Bronchial epithelial cell (primary cell): ENCODE measurements at regions not wholly inside any gene's neighbourhood (a gene's known extent, or its start where the extent isn't known, plus 50 kb on each side); places are given as distances from the start of the nearest gene placed in this dataset.
"Not testable (repeated sequence)": the region's sequence is repeated elsewhere in the genome, so short reads cannot be mapped to it uniquely, and the experiment has no call there.

Experiments
- DNase-seq: peaks from one replicate; pipeline ENCODE4 v3.0.0-alpha.2; 2010; ENCODE audit warnings: low read depth
- FAIRE-seq: peaks from 2 replicates; lab custom pipeline; 2011; peaks lifted over from hg19 to GRCh38; lab: Jason Lieb, UNC
- H3K27me3 ChIP-seq: 2 replicates; pipeline ENCODE4 v1.5.1; 2011; ENCODE audit warnings: low read length; ENCODE audit not compliant: control insufficient read depth, insufficient read depth
- H3K36me3 ChIP-seq: 2 replicates; pipeline ENCODE4 v1.5.1; 2011; ENCODE audit warnings: low read length; ENCODE audit not compliant: control insufficient read depth, insufficient read depth
- H3K4me3 ChIP-seq: 2 replicates; pipeline ENCODE4 v1.5.1; 2011; ENCODE audit warnings: mild to moderate bottlenecking, low read depth, low read length, control low read depth
- CTCF ChIP-seq: IDR thresholded peaks from 2 replicates; pipeline ENCODE4 v1.5.1; 2011; ENCODE audit warnings: mild to moderate bottlenecking, moderate library complexity, low read length, control low read depth, inconsistent platforms; ENCODE audit not compliant: insufficient read depth, severe bottlenecking

- no peak for TF ChIP-seq CTCF
- Histone ChIP-seq H3K27me3 (peaks cover 5% of the 10 kb centered on the region), H3K4me3 (no peak overlapping the region), H3K36me3 (no peaks in the 10 kb centered on the region)
- no peak for DNase-seq
- FAIRE-seq = no peak
These were observed 55.7 kb upstream of the RASD2 start for GRCh38 chr22:35484651-35485556.

GRCh38 chr22:35486116-35486631 lies 54.5 kb upstream of the RASD2 start:
- TF ChIP-seq CTCF = no peak
- FAIRE-seq = no peak

GRCh38 chr22:35487623-35488022 lies 53.0 kb upstream of the RASD2 start:
- FAIRE-seq, H3K4me3 ChIP-seq, H3K36me3 ChIP-seq, H3K27me3 ChIP-seq, DNase-seq: not testable (repeated sequence)

More at GRCh38 chr22:35486116-35486631, 54.5 kb upstream of the RASD2 start:
- Histone ChIP-seq H3K4me3 (no peak overlapping the region), H3K36me3 (no peaks in the 10 kb centered on the region), H3K27me3 (peaks cover 5% of the 10 kb centered on the region)
- no peak for DNase-seq

- DNase-seq (no peak), FAIRE-seq (no peak)
- Histone ChIP-seq H3K36me3 (no peaks in the 10 kb centered on the region), H3K4me3 (no peak overlapping the region), H3K27me3 (peaks cover 9% of the 10 kb centered on the region)
- no peak for TF ChIP-seq CTCF
These were observed 52.1 kb upstream of the RASD2 start for GRCh38 chr22:35488513-35488912.

GRCh38 chr22:35489239-35489638 lies 51.4 kb upstream of the RASD2 start:
- FAIRE-seq (no peak), DNase-seq (peak; percentile 57)
- H3K36me3 ChIP-seq = no peaks in the 10 kb centered on the region
- peaks cover 10% of the 10 kb centered on the region for H3K27me3 ChIP-seq
- no peak for TF ChIP-seq CTCF
- no peak overlapping the region for H3K4me3 ChIP-seq
